Heart left ventricle (tissue), 13 donors: ENCODE measurements at regions not wholly inside any gene's neighbourhood (a gene's known extent, or its start where the extent isn't known, plus 50 kb on each side); places are given as distances from the start of the nearest gene placed in this dataset.

Experiments used
- POLR2A ChIP-seq, 2 donors: fragments of 450-650 bp; IDR thresholded peaks; one replicate each; pipeline ENCODE4 v1.6.1; 2017; ENCODE audit warnings: antibody characterized with exemption in 2 of 2, mild to moderate bottlenecking in 2 of 2, moderate library complexity in 2 of 2
- TF ChIP-seq, protein P1 (sequence below), 12 donors: fragments of 200-600 bp; sonication (generic) in 4 of 12; IDR thresholded peaks; one replicate each; pipeline versions ENCODE4 v1.5.0 to v1.8.0; 2018 to 2022; ENCODE audit warnings: antibody characterized with exemption in 12 of 12, mild to moderate bottlenecking in 5 of 12
- donor health status: ischemic (EF 13 %, LVEDD 7.1; RV severe dilation, severe dysfunction).
- donor health status: DM: no; HTN: yes; CAD: no.
- donor health status: DM: no; HTN: no; CAD: no.
- donor health status: ischemic (EF 25% LVEDD 6.9; RV normal size, moderate dysfunction).
- donor health status: ischemic (EF 25% LVEDD 5.7; RV mildly dilated, moderate dysfunction).
- donor health status: ischemic (EF 35%, LVEDD 5.7; RV mildly dilated, moderate dysfunction).
- donor health status: nonischemic (EF 11% LVEDD 7.7; RV severe dilation, severe dysfunction).
- donor health status: DM: yes; HTN: yes; CAD: no.
- donor health status: PGD.
- donor health status: ischemic (EF 29% LVEDD 5.4; RV normal size, mild dysfunction).
- donor health status: nonischemic (EF 23%, LVEDD 6.1; RV moderate dilation, normal function).

DNA sequence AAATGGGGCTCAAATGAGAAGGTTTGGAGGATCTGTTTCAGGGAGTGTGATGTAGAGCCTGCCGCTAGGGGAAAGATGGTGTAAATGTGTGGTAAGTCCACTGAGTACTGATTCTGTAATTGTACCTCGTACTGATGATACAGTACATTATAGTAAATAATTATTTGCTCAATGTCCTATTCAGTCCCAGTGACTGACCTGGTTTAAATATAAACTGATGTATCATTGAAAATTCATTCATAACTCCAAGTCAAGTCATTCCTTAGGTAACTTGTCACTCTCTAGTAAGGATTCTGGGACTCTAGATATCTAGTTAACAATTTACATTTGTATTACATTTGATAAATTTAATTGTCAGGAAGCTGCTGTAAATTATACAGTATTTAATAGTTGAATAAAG is 667.3 kb downstream of the DTWD2 start:
- no peak for TF ChIP-seq POLR2A (IDR thresholded peaks at IDR 0.05)
- TF ChIP-seq, protein P1, sequence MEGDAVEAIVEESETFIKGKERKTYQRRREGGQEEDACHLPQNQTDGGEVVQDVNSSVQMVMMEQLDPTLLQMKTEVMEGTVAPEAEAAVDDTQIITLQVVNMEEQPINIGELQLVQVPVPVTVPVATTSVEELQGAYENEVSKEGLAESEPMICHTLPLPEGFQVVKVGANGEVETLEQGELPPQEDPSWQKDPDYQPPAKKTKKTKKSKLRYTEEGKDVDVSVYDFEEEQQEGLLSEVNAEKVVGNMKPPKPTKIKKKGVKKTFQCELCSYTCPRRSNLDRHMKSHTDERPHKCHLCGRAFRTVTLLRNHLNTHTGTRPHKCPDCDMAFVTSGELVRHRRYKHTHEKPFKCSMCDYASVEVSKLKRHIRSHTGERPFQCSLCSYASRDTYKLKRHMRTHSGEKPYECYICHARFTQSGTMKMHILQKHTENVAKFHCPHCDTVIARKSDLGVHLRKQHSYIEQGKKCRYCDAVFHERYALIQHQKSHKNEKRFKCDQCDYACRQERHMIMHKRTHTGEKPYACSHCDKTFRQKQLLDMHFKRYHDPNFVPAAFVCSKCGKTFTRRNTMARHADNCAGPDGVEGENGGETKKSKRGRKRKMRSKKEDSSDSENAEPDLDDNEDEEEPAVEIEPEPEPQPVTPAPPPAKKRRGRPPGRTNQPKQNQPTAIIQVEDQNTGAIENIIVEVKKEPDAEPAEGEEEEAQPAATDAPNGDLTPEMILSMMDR (IDR thresholded peaks at IDR 0.05): no peak
